ENCODE measurements at regions not wholly inside any gene's neighbourhood (a gene's known extent, or its start where the extent isn't known, plus 50 kb on each side); places are given as distances from the start of the nearest gene placed in this dataset.
A peak's percentile ranks its signal among the peaks of the same experiment; 100 is the strongest.

- H3K27ac ChIP-seq, result no peak overlapping the region
- ChIA-PET CTCF (no interaction called here), POLR2A (ENCODE audit: low non-redundant PET) (no interaction called here)
- no peak for TF ChIP-seq CTCF (conservative IDR thresholded peaks at IDR 0.05; ENCODE audit: low read depth)
- no peak for DNase-seq (ENCODE audit: low spot score)
Observed at GRCh38 chr12:24230061-24230701, 280.7 kb upstream of the SOX5 start.

GRCh38 chr12:24229031-24229700 lies 279.7 kb upstream of the SOX5 start:
- H3K27ac ChIP-seq, result no peak overlapping the region
- ChIA-PET CTCF (no interaction called here), POLR2A (ENCODE audit: low non-redundant PET) (no interaction called here)
- TF ChIP-seq CTCF (conservative IDR thresholded peaks at IDR 0.05; ENCODE audit: low read depth), result no peak
- DNase-seq (ENCODE audit: low spot score), result no peak

- ChIA-PET CTCF (interaction anchor here (0.5 kb wide), 1 partner anchor 59 kb away, joined by 3 read pairs; no protein-coding TSS in a partner anchor), POLR2A (ENCODE audit: low non-redundant PET) (no interaction called here)
- no peak overlapping the region for H3K27ac ChIP-seq
- no peak for TF ChIP-seq CTCF (conservative IDR thresholded peaks at IDR 0.05; ENCODE audit: low read depth)
- DNase-seq (ENCODE audit: low spot score), result no peak
Observed at GRCh38 chr12:24228371-24228770, 278.9 kb upstream of the SOX5 start.

- H3K27ac ChIP-seq, result no peak overlapping the region
- no peak for TF ChIP-seq CTCF (conservative IDR thresholded peaks at IDR 0.05; ENCODE audit: low read depth)
- ChIA-PET CTCF (no interaction called here), POLR2A (ENCODE audit: low non-redundant PET) (no interaction called here)
- DNase-seq (ENCODE audit: low spot score), result no peak
Observed at GRCh38 chr12:24227551-24227950, 278.1 kb upstream of the SOX5 start.

GRCh38 chr12:24226745-24227350 lies 277.4 kb upstream of the SOX5 start:
- peak; percentile 45 for DNase-seq (ENCODE audit: low spot score)
- TF ChIP-seq CTCF (conservative IDR thresholded peaks at IDR 0.05; ENCODE audit: low read depth), result no peak
- ChIA-PET POLR2A (ENCODE audit: low non-redundant PET) (no interaction called here), CTCF (interaction anchor here (0.6 kb wide), 1 partner anchor 10 kb away, joined by 7 read pairs; no protein-coding TSS in a partner anchor)
- no peak overlapping the region for H3K27ac ChIP-seq

- CTCF ChIA-PET, result interaction anchor here (0.6 kb wide), 1 partner anchor 195 kb away, joined by 3 read pairs; no protein-coding TSS in a partner anchor
- DNase-seq (ENCODE audit: low spot score), result no peak
- H3K27ac ChIP-seq, result no peak overlapping the region
- POLR2A ChIA-PET (ENCODE audit: low non-redundant PET), result no interaction called here
- no peak for TF ChIP-seq CTCF (conservative IDR thresholded peaks at IDR 0.05; ENCODE audit: low read depth)
Observed at GRCh38 chr12:24224401-24224800, 274.9 kb upstream of the SOX5 start.
